Pons (tissue), 1 donor: ENCODE measurements at regions not wholly inside any gene's neighbourhood (a gene's known extent, or its start where the extent isn't known, plus 50 kb on each side); places are given as distances from the start of the nearest gene placed in this dataset.

Experiments used
- DNase-seq: peaks from one replicate; pipeline ENCODE4 v3.0.0-alpha.2; 2016; ENCODE audit warnings: low spot score

DNA sequence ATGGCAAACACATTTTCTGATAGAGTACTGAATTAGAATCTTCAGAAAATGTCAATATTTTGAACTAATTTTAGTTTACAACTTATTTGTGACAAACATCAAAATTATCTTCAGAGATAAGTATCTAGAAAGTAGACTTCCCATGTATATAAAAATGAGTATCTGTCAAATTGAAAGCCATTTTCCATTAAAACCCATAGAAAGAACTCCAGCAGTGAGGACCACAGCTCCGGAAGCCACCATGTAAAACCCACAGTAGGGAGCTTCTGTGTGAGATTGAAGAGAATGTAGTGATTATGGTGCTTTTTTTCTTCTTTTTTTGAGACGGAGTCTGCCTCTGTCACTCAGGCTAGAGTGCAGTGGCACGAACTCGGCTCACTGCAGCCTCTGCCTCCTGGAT is 687.0 kb downstream of the TYW1 start:
- DNase-seq = no peak

DNA sequence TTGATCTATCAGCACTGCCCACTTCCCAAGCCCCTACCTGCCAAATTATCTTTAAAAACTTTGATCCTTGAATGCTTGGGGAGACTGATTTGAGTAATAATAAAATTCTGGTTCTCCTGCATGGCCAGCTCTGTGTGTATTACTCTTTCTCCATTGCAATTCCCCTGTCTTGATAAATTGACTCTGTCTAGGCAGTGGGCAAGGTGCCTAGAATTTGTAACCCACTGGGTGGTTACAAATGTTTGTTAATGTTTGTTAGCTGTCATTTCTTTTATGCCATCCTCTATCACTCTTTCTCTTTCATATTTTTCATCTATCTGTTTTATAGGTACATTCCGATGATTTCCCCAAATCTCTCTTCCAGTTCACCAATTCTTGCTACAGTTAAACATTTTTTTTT is 694.1 kb downstream of the TYW1 start:
- DNase-seq = no peak

DNA sequence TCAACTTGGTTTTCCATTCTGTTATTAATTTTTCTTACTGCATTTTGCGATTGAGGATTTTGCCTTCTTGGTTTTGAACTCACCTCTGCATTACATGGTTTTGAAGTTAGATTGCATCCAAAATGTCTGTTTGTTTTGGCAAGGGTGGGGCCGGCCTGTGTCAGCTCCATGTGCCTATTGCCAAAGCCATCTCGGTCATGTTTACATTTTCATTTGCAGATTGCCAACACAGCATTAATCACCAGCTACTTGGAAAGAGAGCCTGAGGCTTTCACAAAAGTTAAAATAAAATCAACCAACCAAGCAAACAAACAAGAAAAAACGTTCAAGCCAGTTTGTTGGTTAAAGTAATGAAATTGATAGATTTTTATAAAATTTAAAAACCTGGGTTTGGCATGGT is 695.8 kb downstream of the TYW1 start:
- no peak for DNase-seq

DNA sequence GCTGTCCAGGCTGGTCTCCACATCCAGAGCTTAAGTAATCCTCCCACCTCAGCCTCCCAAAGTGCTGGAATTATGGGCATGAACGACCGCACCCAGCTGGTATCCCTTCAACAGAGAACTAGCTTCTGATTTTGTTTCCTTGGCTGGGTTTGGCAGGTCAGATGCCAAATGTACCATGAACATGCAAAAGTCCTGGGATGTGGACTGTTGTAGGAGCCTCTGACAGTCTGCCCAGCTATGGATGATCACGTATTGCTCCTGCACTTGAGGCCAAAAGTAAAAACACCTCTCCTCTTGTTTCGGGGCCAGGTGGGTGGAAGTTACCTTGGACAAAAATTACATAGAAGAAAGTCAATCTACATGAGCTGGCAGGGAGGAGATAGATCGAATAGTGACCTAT is 699.5 kb downstream of the TYW1 start:
- no peak for DNase-seq

DNA sequence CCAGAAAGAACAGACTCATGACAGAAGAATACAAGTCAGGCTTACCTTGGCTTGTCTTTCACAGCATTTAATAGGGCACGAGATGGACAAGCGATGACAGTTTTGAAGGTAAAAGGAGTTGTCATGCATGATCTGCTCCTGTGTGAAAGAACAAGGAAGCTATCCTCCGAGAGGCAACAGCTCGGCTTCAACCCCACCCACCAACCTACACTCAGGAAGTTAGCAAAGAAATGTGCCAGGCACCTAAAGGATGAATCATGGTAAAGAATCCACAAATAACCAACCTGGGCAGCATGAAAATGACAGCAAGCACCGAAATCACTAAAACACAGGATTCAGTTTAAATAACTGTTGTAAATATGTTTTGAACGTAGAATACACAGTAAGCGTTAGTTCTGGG is 700.2 kb downstream of the TYW1 start:
- DNase-seq = no peak

DNA sequence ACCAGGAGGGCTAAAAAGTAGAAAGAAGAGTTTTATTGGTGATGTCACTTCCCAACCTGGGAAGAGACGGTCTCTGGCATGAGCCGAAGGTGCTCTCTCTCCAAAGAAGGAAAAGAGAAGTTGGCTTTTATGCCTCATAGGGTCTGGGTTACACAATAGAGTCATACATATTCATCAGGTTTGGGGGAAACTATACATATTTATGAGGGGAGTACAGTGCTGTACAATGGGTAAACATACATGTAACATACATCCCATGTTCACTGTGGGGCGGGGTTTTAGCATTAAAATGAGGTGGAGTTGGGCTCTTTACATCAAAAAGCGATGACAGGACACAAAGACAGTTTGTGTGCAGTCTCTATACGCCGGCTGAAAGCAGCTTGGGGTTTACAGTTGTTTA is 701.7 kb downstream of the TYW1 start:
- no peak for DNase-seq

DNA sequence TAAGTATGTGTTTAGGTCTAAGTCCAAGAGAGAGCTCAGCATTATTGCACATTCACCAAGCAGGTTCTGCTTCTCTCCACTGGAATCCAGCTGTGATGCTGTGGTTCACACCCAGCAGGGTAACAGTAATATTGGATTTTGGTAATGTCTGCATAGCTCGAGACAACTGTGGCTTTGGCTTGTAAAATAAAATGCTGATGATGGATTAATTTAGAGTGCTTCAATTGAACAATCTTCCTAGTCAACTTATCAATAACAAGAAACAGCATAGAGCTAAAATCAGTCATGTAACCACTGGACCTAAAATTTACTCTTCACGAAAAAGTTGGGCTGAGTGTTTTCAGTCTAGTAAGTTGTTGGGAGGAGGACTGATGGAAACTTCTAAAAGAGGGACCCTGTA is 709.2 kb downstream of the TYW1 start:
- no peak for DNase-seq

DNA sequence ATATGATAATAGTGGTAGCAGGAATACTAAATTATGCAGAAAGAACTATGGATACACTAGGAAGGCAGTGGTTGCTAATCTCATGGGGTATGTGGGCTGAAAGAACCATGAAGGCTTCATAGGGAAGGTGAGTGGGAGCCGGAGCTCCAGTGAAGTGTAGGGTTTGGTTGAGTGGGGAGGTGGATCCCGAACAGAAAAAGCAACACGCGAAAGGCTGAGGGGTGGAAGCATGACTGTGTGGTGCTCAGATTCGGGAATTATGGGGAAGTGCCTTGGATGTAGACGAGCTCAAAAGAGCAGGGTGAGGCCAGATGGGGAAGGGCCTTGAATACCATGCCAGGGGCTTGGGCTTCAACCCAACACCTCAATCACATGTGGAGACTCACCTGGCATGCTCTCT is 715.1 kb downstream of the TYW1 start:
- DNase-seq = no peak

DNA sequence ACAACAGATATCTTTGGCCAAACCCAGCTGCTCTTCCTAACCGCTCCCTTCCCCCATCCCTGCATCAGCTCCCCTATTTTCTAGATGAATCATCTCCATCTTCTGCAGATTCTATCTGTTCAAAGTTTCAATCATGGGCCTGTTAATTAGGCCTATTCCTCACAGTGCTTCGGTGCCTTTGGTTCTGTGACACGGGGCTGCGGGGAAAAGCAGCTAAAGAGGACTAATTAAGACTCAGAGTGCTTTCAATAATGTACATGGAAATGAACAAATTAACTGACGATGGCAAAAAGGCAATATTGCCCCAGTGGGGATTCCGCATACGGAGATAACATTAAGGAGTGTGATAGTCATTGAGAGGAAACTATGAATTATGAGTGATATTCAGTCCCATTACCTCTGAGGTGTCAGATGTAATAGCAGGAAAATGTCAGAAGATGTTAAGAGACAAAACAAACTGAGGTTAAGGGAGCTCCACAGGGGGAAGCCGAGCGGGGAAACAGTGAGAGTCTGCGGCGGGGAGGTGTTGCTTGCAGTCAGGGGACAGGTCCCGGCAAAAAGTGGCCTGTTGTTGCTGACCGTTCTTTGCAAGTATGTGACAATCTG is 716.9 kb downstream of the TYW1 start:
- DNase-seq = no peak

DNA sequence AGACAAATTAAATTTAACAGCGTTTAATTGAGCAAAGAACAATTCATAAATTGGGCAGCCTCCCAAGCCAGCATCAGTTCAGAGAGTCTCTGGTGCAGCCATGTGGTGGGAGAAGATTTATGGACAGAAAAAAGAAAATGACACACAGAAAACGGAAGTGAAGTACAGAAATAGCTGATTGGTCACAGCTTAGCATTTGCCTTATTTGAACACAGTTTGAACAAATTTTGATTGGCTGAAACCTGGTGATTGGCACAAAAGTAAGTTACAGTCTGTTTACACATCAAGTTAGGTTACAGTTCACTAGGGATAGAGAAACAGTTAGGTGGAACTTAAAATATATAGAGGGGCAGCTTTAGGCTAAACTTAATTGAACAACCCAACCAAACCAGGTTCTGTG is 720.1 kb downstream of the TYW1 start:
- DNase-seq = no peak

DNA sequence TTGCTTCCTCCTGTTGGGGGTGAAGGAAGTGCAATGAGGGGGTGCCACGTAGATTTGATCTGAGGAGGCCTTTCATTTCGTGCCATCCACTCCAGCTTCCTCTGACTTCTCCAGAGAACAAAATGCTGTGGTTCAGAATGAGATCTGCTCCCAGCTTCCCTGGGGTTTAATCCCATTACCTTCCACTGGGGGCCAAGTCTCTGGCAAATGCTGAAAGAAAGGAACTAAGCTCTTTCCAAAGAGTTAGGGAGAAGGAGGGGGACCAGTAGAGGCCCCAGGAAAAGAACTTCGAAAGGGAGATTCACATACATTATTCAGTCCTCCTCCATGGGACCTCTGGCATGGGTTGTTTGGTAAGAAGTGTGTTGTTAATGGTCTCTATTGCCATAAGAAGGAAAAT is 727.0 kb downstream of the TYW1 start:
- DNase-seq = no peak

DNA sequence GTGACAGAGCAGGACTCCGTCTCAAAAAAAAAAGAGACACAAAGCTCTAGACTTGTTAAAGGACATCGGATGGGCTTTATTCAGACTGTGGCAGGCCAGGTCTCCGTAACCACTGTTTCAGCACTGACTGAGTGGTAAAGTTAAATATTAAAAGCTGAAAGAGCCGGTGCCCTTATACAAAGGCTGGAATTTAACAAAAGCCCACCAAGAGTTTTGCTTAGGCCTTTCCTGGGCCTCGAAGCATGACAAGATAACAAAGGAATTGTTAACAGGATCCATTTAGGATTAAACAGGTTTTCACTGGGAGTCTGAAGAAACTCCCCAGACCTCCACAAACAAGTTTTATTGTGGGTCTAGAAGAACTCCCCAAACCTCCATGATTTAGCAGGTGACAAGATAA is 727.8 kb downstream of the TYW1 start:
- no peak for DNase-seq

DNA sequence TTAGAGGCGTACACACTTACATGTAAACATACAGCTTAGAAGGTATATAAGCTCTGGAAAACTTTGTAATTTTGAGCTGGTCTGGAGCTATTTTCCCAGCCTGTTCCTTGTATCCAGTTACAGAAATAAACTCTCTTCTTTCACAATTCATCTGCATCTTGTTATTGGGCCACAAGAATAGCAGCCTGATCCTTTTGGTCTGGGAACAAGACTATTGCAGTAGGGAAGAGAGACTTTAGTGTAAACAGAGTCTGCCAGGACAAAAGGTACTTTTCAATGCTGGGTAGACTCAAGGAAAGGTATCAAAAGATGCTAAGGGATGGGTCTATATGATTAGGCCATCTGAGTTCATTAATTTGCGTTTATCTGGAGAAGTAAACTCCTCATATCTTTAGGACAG is 728.3 kb downstream of the TYW1 start:
- DNase-seq = no peak

DNA sequence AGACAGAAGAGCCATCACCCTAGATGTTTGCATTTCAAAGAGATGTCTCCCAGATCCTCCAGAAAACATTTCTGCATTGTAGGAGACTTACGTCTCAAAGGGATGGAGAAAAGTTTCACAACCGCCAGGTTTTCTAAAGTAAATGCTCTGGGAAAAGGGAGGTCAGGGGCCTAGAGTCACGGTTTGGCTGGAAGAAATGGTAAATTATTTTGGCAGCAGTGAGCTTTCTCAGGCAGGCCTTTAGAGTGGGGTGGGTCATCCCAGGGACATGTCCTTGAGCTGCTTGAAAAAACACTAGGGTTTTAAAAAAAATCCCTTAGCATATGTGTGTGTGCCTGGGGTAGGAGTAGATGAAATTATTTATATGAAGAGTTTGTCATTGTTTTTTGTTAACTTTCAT is 728.8 kb downstream of the TYW1 start:
- DNase-seq = no peak

DNA sequence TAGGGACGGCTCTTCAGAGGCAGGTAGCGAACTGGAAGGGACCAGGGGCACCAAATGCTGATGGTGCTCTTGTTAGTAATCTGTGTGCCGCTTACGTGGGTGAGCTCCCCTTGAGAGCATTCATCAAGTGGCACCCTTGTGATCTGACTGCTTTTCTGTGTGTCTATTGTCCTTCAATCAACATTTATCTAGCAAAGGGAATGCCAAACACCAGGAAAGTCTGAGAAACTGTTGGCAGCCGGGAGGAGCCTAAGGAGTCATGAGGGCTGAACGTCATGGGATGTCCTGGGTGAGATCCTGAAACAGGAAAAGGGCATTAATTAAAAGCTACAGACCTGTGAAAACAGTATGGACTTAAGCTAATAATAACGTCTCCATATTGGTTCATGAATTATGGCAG is 733.1 kb downstream of the TYW1 start:
- no peak for DNase-seq

DNA sequence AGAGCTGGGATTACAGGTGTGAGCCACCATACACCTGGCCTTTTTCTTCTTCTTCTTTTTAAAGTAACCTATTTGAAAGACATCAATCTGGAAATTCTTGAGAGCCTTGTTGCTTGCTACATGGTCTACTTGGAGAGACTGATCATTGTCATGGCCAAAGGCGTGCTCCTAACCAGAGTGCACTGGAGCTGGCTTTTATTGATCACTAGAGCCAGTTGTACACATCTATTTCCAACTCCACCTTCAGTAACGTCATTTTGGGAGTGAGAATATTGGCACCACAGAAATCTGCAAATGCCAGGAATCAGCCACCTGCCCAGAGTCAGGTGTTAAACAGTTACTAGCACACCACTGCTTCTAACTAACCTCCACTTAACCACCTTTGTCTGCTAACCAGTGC is 735.1 kb downstream of the TYW1 start:
- DNase-seq = no peak

DNA sequence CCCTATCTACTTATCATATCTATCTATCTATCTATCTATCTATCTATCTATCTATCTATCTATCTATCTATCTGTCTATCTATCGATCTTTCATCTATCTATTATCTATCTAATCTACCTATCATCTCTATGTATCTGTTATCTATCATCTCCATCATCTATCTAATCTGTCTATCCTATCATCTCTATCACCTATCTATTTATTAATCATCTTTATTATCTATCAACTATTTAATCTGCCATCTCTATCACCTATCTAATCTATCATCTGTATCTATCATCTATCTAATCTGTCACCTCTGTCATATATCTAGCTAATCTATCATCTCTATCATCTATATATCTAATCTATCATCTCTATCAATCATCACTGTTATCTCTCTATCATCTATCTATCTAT is 736.3 kb downstream of the TYW1 start:
- DNase-seq = no peak

DNA sequence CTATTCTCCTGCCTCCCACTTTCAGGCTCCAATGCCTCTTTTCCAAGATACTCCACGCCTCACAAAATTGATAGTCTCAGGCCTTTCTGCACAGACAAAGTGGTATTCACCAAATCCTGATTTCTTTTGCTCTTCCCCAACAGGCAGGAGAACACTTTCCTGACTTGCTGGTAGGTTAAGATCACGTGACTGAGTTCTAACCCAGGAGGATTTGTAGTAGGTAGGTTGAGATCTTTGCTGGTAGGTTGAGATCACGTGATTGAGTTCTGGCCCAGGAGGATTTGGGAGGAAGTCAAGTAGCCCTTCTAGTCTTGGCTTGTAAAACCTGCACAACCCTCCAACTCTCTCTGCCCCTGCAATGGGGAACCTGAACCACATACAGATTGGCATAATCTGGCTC is 741.5 kb downstream of the TYW1 start:
- no peak for DNase-seq

DNA sequence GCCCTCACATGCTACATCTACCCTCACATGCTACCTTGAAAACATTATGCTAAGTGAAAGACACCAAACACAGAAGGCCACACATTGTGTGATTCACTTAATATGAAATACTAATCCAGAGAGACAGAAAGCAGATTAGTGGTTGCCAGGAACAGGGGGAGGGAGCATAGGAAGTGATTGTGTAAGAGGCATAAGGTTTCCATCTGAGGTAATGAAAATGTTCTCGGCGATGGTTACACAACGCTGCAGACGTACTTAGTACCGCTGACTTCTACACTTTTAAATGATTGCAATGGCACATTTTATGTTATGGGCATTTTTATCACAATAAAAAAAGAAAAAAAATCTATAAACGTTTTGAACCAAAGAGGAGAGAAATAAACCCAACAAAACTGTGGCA is 742.3 kb downstream of the TYW1 start:
- DNase-seq = no peak

DNA sequence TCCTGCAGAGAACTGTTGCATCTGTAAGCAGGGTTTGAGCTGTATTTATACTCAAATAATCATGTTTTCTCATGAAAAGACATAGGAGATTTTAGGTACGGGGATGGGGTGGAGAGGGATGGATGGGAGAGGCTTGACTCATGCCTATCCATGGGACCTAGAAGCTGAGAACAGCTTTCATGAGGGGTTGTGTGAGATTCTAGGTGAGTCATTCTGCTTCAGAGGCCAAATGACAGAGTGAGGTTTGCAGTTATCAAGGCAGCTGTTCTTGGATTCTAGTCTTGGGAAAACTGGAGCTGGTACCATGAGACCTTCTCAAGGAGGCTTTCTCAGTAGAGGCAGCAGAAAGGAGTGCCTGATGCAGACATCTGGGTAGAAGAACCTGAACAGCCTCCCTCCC is 746.9 kb downstream of the TYW1 start:
- no peak for DNase-seq

DNA sequence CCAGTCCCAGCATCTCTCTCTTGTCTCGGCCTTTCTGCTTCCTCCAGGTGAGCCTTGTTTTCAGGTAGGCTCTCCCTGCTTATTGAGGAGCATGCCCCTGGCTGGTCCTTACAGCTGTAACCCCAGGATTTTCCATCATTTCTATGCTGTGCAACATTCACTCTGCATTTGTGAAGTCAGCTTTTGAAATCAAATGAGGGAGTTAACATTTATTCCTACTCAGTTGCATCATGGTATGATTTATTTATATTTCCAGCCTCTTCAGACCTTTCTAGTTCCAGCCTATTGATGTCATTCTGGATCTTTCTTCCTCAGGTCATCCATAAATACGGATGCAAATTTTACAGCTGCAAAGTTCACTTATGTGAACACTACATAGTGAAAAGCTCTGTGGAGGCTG is 755.6 kb downstream of the TYW1 start:
- no peak for DNase-seq

DNA sequence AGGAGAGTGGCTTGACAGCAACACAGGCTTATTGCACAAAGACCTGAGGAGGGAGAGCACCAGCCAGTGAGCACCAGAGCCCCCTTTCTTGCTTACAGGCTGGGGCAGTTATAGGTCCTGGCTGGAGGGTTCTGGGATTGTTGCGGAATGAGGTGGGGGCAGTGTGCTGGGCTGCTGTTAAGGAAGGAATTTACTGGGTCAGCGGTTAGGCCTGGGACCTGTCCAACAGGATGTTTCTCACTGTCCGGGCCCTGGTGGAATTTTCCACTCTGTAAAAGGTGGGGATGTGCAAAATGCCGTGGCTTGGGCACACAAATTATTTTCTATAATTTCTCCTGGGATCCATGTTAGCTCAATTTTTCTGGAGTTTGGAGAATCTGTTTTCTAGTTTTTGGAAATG is 757.3 kb downstream of the TYW1 start:
- DNase-seq = no peak

DNA sequence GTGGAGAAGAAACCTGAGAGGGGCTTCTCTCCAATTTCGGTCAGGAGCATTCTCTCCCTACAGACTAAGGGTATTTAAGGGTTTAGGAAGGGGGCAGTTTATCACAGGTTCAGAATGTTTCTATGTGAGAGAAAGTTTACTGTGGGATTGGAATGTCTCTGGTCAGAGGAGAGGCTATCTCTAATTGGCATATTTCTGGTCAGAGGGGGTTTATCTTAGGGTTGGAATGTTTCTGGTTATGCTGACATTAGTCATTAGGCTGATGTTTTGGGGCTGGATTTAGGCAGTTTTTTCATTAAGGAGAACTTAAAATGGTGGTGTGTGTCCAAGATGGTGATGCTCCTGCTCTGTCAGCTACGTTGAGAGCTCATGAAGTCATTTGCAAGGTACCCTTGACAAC is 758.0 kb downstream of the TYW1 start:
- no peak for DNase-seq

DNA sequence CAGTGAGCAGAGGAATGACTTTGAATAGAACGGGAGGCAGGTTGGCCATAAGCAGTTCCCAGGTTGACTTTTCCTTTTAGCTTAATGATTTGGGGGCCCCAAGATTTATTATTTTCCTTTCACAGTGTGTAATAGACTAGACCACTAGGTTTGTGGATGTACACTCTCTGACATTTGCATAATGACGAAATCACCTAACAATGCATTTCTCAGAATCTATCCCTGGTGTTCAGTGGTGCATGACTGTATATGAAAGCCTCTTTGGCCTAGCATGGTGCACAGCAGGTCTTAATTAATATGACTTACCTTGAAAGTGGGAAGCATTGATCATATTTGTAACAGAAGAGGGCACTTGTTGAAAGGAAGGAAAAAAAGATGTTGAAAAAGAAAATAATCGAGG is 761.9 kb downstream of the TYW1 start:
- no peak for DNase-seq

DNA sequence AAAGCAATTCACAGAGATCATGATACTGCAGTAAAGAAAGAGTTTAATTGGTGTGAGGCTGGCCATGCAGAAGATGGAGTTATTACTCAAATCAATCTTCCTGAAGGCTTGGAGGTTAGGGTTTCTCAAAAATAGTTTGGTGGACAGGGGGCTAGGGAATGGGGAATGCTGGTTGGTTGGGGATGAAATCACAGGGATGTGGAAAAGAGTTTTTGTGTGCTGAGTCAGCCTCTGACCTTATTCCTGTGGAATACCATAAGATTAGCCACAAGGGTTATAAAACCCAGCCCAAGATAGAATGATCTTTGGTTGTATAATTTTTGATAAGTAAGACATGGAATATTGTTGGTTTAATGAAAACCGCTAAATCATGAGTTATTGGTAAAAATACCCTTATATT is 764.3 kb downstream of the TYW1 start:
- DNase-seq = no peak
